ENCODE measurements at regions not wholly inside any gene's neighbourhood (a gene's known extent, or its start where the extent isn't known, plus 50 kb on each side); places are given as distances from the start of the nearest gene placed in this dataset.

DNA sequence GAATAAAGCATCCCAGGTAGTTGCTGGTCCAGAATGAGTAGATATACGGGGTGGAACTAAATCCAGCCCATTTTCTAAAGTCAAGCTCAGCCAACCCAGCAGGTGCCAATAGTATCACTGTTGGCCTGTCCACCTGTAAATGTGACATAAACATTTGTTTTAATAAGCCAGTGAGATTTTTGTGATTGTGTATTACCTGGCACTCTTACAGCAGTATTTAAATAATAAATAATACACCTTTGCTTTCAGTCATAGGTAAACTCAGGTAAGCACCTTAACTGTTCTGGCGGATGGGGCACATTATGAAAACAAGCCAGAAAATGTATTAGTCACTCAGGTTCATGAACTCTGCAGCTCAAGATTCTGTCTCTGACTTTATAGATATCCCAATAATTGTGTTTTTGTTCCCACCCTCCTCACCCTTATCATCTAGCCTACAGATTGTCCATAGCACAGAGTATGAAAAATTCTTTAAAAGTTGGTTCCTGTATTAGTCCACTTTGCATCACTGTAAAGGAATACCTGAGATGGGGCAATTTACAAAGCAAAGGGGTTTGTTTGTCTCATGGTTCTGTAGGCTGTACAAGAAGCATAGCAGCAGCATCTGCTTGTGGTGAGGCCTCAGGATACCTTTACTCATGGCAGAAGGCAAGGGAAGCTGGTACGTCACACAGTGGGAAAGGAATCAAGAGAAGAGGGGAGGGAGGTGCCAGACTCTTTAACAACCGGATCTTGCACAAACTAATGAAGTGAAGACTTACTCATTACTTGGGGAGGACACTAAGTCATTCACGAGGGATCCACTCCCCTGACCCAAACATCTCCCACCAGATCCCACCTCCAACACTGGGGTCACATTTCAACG is 73.0 kb upstream of the CYRIA start:
- no peaks in the 10 kb centered on the region for H3K4me1 ChIP-seq (ENCODE audit: control insufficient read depth, low read depth, low read length)
- no peak overlapping the region for H3K4me3 ChIP-seq (ENCODE audit: low read length)
- no peaks in the 10 kb centered on the region for H3K27me3 ChIP-seq (ENCODE audit: insufficient read depth, low read length, poor library complexity)
- H3K79me1 ChIP-seq (ENCODE audit: low read length) = no peaks in the 10 kb centered on the region
- no peak overlapping the region for H3K4ac ChIP-seq (ENCODE audit: low read depth, low read length)
- no peak overlapping the region for H2AK5ac ChIP-seq (ENCODE audit: low read length)
- H3K56ac ChIP-seq (ENCODE audit: low read length) = no peak overlapping the region
- H3K27ac ChIP-seq (ENCODE audit: low read depth, low read length) = no peak overlapping the region
- no peak overlapping the region for H4K5ac ChIP-seq (ENCODE audit: low read length)
- H2BK15ac ChIP-seq (replicated peaks; ENCODE audit: low read depth) = no peak overlapping the region
- H2BK120ac ChIP-seq (ENCODE audit: low read depth, low read length) = no peak overlapping the region
- WGBS (ENCODE audit: extremely low coverage, insufficient coverage, low lambda C conversion rate) = no CpG with 5 or more reads among the region's 6 CpGs
- H3K18ac ChIP-seq (ENCODE audit: low read length) = no peak overlapping the region
- no peaks in the 10 kb centered on the region for H3K36me3 ChIP-seq (ENCODE audit: control insufficient read depth, insufficient read depth, low read length)
- DNase-seq = no peak
- no peak overlapping the region for H4K8ac ChIP-seq (ENCODE audit: low read depth, low read length)
- no peak overlapping the region for H2BK5ac ChIP-seq (ENCODE audit: low read length)
- no peaks in the 10 kb centered on the region for H3K79me2 ChIP-seq (ENCODE audit: control insufficient read depth, insufficient read depth, low read length)
- no peak overlapping the region for H3K9ac ChIP-seq (ENCODE audit: low read length)
- H3K23ac ChIP-seq (ENCODE audit: low read length) = no peak overlapping the region
- no peak overlapping the region for H3K4me2 ChIP-seq (ENCODE audit: low read length)

DNA sequence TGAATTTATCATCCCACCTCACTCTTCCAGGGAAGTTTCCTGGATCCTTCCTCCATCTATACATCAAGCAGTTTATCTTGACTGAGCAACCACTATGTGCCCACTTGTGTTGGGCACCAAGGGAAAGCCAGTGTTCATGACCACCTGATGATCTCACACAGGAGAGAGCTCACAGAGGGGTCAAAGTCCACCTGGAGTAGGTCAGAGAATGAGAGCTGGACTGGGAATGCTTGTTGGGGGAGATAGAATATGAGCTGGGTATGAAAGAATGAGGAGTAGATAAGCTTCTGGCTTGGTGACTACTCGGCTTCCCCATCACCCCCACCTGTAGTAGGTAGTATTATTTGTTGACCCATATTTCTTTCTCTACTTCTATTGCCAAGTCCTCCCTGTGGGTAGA is 72.2 kb upstream of the CYRIA start:
- H3K27ac ChIP-seq (ENCODE audit: low read depth, low read length) = no peak overlapping the region
- H2AK5ac ChIP-seq (ENCODE audit: low read length) = no peak overlapping the region
- no peak overlapping the region for H3K4ac ChIP-seq (ENCODE audit: low read depth, low read length)
- no peak overlapping the region for H2BK5ac ChIP-seq (ENCODE audit: low read length)
- no peaks in the 10 kb centered on the region for H3K4me1 ChIP-seq (ENCODE audit: control insufficient read depth, low read depth, low read length)
- H4K8ac ChIP-seq (ENCODE audit: low read depth, low read length) = no peak overlapping the region
- no peaks in the 10 kb centered on the region for H3K79me2 ChIP-seq (ENCODE audit: control insufficient read depth, insufficient read depth, low read length)
- H2BK120ac ChIP-seq (ENCODE audit: low read depth, low read length) = no peak overlapping the region
- H3K27me3 ChIP-seq (ENCODE audit: insufficient read depth, low read length, poor library complexity) = no peaks in the 10 kb centered on the region
- no peak overlapping the region for H3K4me2 ChIP-seq (ENCODE audit: low read length)
- H3K9ac ChIP-seq (ENCODE audit: low read length) = no peak overlapping the region
- no peak for DNase-seq
- no peak overlapping the region for H3K4me3 ChIP-seq (ENCODE audit: low read length)
- H3K23ac ChIP-seq (ENCODE audit: low read length) = no peak overlapping the region
- no peak overlapping the region for H3K56ac ChIP-seq (ENCODE audit: low read length)
- no peak overlapping the region for H4K5ac ChIP-seq (ENCODE audit: low read length)
- WGBS (ENCODE audit: extremely low coverage, insufficient coverage, low lambda C conversion rate) = no CpG with 5 or more reads among the region's 1 CpG
- no peaks in the 10 kb centered on the region for H3K36me3 ChIP-seq (ENCODE audit: control insufficient read depth, insufficient read depth, low read length)
- H2BK15ac ChIP-seq (replicated peaks; ENCODE audit: low read depth) = no peak overlapping the region
- H3K79me1 ChIP-seq (ENCODE audit: low read length) = no peaks in the 10 kb centered on the region
- no peak overlapping the region for H3K18ac ChIP-seq (ENCODE audit: low read length)

DNA sequence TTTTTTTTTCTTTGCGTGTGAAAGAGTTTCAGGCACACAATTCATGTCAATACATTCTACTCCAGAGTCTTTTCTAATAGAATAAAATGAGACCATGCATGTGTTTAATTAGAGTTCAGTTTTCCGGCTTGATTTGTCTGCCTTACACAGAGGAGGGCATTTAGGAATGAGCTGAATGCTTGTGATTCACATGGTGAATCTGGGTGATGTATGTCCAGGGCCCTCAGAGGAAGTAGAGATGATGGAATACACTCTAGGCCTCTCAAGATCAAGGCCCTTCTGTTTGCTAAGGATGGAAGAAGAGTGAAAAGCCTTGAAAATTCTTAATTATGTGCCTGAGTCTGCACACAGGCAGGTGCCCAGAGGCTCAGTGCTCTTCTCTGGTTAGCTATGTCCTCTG is 71.0 kb upstream of the CYRIA start:
- Histone ChIP-seq H3K18ac (ENCODE audit: low read length) (no peak overlapping the region), H3K27me3 (ENCODE audit: insufficient read depth, low read length, poor library complexity) (no peaks in the 10 kb centered on the region), H4K8ac (ENCODE audit: low read depth, low read length) (no peak overlapping the region), H3K36me3 (ENCODE audit: control insufficient read depth, insufficient read depth, low read length) (no peaks in the 10 kb centered on the region), H3K9ac (ENCODE audit: low read length) (no peak overlapping the region), H2AK5ac (ENCODE audit: low read length) (no peak overlapping the region), H3K4ac (ENCODE audit: low read depth, low read length) (no peak overlapping the region), H3K23ac (ENCODE audit: low read length) (no peak overlapping the region), H3K4me1 (ENCODE audit: control insufficient read depth, low read depth, low read length) (no peaks in the 10 kb centered on the region), H2BK15ac (replicated peaks; ENCODE audit: low read depth) (no peak overlapping the region), H3K4me2 (ENCODE audit: low read length) (no peak overlapping the region), H4K5ac (ENCODE audit: low read length) (no peak overlapping the region), H2BK120ac (ENCODE audit: low read depth, low read length) (no peak overlapping the region), H3K79me1 (ENCODE audit: low read length) (no peaks in the 10 kb centered on the region), H3K79me2 (ENCODE audit: control insufficient read depth, insufficient read depth, low read length) (no peaks in the 10 kb centered on the region), H3K56ac (ENCODE audit: low read length) (no peak overlapping the region), H2BK5ac (ENCODE audit: low read length) (no peak overlapping the region), H3K27ac (ENCODE audit: low read depth, low read length) (no peak overlapping the region), H3K4me3 (ENCODE audit: low read length) (no peak overlapping the region)
- DNase-seq = no peak
- no CpG with 5 or more reads among the region's 2 CpGs for WGBS (ENCODE audit: extremely low coverage, insufficient coverage, low lambda C conversion rate)

- no peak overlapping the region for H3K4me2 ChIP-seq (ENCODE audit: low read length)
- DNase-seq = no peak
- H2AK5ac ChIP-seq (ENCODE audit: low read length) = no peak overlapping the region
- no peak overlapping the region for H4K8ac ChIP-seq (ENCODE audit: low read depth, low read length)
- no peak overlapping the region for H3K9ac ChIP-seq (ENCODE audit: low read length)
- H3K27me3 ChIP-seq (ENCODE audit: insufficient read depth, low read length, poor library complexity) = no peaks in the 10 kb centered on the region
- no peak overlapping the region for H3K4ac ChIP-seq (ENCODE audit: low read depth, low read length)
- no peaks in the 10 kb centered on the region for H3K36me3 ChIP-seq (ENCODE audit: control insufficient read depth, insufficient read depth, low read length)
- no peak overlapping the region for H3K27ac ChIP-seq (ENCODE audit: low read depth, low read length)
- H3K18ac ChIP-seq (ENCODE audit: low read length) = no peak overlapping the region
- no peak overlapping the region for H2BK5ac ChIP-seq (ENCODE audit: low read length)
- no CpG with 5 or more reads among the region's 5 CpGs for WGBS (ENCODE audit: extremely low coverage, insufficient coverage, low lambda C conversion rate)
- H4K5ac ChIP-seq (ENCODE audit: low read length) = no peak overlapping the region
- no peak overlapping the region for H3K23ac ChIP-seq (ENCODE audit: low read length)
- H2BK120ac ChIP-seq (ENCODE audit: low read depth, low read length) = no peak overlapping the region
- H3K56ac ChIP-seq (ENCODE audit: low read length) = no peak overlapping the region
- H3K79me2 ChIP-seq (ENCODE audit: control insufficient read depth, insufficient read depth, low read length) = no peaks in the 10 kb centered on the region
- H2BK15ac ChIP-seq (replicated peaks; ENCODE audit: low read depth) = no peak overlapping the region
- no peaks in the 10 kb centered on the region for H3K79me1 ChIP-seq (ENCODE audit: low read length)
- peaks cover 2% of the 10 kb centered on the region for H3K4me1 ChIP-seq (ENCODE audit: control insufficient read depth, low read depth, low read length)
- no peak overlapping the region for H3K4me3 ChIP-seq (ENCODE audit: low read length)
Measured at GRCh38 chr2:16729335-16729734, 63.7 kb upstream of the CYRIA start.

DNA sequence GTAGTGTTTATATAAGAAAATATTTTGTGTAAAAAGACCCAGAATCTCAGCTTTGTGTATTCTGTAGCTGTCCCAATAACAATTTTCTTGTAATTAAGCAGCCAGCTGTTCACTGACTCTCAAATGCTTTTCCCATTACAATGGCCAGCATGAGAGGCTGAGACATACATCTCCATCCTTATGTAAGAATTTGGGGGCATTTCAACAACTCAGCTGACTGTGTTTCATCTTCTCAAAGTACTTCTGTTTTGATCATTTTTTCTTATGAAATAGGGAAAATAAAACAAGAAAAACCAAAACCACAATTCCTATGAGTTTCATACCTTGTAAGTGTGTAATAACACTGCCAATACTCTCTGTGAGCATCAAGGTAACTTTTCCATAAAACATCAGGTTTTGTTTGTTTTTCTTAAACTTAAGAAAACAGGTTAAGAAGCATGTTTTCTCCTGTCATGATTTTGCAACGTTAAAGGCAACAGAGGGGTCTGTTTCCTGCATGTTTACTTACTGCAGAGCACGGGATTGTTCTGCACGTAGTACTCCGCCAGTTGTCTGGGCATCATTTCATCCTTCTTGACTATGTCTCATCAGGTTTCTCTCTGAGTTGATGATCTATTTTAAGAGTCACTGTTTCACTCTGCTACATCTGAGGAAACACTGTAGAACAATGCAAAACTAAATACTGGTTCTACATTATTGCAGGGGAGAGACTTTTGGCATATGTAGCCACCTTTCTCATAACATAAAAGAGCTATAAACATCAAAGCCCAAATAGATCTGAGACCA is 62.9 kb upstream of the CYRIA start:
- Histone ChIP-seq H3K4ac (ENCODE audit: low read depth, low read length) (no peak overlapping the region), H2BK120ac (ENCODE audit: low read depth, low read length) (no peak overlapping the region), H3K9ac (ENCODE audit: low read length) (no peak overlapping the region), H3K4me1 (ENCODE audit: control insufficient read depth, low read depth, low read length) (peaks cover 2% of the 10 kb centered on the region), H3K18ac (ENCODE audit: low read length) (no peak overlapping the region), H3K79me1 (ENCODE audit: low read length) (no peaks in the 10 kb centered on the region), H3K27ac (ENCODE audit: low read depth, low read length) (no peak overlapping the region), H3K4me3 (ENCODE audit: low read length) (no peak overlapping the region), H2BK15ac (replicated peaks; ENCODE audit: low read depth) (no peak overlapping the region), H3K23ac (ENCODE audit: low read length) (no peak overlapping the region), H4K8ac (ENCODE audit: low read depth, low read length) (no peak overlapping the region), H3K36me3 (ENCODE audit: control insufficient read depth, insufficient read depth, low read length) (no peaks in the 10 kb centered on the region), H3K79me2 (ENCODE audit: control insufficient read depth, insufficient read depth, low read length) (no peaks in the 10 kb centered on the region), H2AK5ac (ENCODE audit: low read length) (no peak overlapping the region), H3K4me2 (ENCODE audit: low read length) (no peak overlapping the region), H3K56ac (ENCODE audit: low read length) (no peak overlapping the region), H2BK5ac (ENCODE audit: low read length) (no peak overlapping the region), H3K27me3 (ENCODE audit: insufficient read depth, low read length, poor library complexity) (no peaks in the 10 kb centered on the region), H4K5ac (ENCODE audit: low read length) (no peak overlapping the region)
- no CpG with 5 or more reads among the region's 4 CpGs for WGBS (ENCODE audit: extremely low coverage, insufficient coverage, low lambda C conversion rate)
- no peak for DNase-seq

Measured in mesendoderm (in vitro differentiated cells).